22Rv1 (cell line): ENCODE measurements at regions not wholly inside any gene's neighbourhood (a gene's known extent, or its start where the extent isn't known, plus 50 kb on each side); places are given as distances from the start of the nearest gene placed in this dataset.

ENCODE experiments used
- H3K27ac ChIP-seq: fragments of 450-650 bp; 2 replicates; pipeline ENCODE4 v1.5.1; 2017
- CTCF ChIP-seq: fragments of 450-650 bp; IDR thresholded peaks from 2 replicates; pipeline ENCODE4 v1.5.1; 2017; ENCODE audit warnings: mild to moderate bottlenecking
- ZFX ChIP-seq: fragments of 450-650 bp; IDR thresholded peaks from 2 replicates; pipeline ENCODE4 v1.6.1; 2017; ENCODE audit warnings: antibody characterized with exemption, borderline replicate concordance

DNA sequence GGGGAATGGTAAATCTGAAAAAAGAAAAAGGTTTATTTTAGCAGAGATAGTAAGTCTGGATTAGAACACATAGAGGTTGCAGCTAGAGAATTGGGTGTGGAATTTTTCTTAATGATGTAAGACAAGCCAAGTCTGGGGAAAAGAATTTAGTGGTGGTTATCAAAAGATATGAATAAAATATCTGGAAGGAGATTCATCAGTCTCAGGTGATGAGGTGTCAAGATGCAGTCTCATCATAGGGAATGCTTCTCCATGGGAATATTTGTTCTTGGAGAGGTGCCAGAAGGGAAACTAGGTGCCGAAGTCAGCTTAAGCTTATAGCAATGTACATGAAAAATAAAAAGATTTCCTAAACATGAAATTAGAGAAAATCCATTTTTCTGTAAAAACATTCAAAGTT lies 504.1 kb upstream of the NR3C2 start:
- no peak overlapping the region for H3K27ac ChIP-seq
- TF ChIP-seq ZFX = no peak
- TF ChIP-seq CTCF = no peak

DNA sequence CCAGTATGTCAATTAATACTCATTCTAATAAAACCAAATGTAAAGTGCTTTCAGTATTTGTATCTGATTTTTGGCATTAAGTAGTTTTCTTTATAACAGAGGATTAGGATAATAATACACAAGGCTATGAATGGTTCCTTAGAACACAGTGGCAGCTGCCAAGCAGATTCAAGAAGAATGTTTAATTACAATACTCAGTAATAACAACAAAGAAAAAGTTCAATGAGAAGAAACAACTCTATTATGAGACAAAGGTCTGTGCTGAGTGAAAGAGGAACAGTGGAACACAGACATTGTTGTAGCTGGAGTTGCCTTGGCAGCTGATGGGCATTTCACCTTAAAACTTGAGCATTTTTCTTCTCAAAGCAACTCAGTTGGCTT lies 502.6 kb upstream of the NR3C2 start:
- no peak overlapping the region for H3K27ac ChIP-seq
- TF ChIP-seq ZFX (no peak), CTCF (no peak)

DNA sequence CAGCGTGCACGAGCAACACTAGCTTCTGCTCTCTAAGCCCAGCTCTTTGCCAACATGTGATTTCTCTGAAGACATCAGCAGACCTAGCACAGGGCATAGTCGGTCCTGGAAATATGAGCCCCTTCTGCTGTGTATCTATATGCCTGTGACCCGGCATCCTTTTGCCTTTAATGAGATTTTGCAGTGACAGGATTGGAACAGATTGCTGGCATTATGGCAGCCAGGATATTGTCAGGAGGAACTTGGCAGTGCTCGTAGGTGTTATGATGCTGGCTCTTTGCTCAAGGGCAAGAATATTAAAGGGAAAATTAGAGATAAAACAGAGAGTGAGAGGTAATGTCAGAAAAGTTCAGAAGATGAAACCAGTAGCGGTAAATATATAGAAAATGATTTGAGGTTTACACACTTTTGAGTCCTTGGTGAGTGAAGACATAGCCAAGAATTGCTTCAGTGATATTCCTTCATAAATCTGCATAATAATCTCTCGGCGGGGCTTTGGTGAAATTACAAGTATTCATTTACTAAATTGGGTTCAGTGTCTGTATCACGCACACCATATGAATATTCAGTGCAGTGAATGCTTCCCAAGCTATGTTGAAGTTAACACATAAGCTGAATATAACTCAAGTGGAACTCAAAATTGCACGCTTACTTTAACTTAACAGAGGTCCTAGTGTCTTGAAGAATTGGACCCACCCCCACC lies 502.1 kb upstream of the NR3C2 start:
- no peak overlapping the region for H3K27ac ChIP-seq
- TF ChIP-seq CTCF (no peak), ZFX (no peak)

- H3K27ac ChIP-seq = no peak overlapping the region
- TF ChIP-seq CTCF = no peak
- no peak for TF ChIP-seq ZFX
Observed at GRCh38 chr4:148934926-148935578, 492.8 kb upstream of the NR3C2 start.

DNA sequence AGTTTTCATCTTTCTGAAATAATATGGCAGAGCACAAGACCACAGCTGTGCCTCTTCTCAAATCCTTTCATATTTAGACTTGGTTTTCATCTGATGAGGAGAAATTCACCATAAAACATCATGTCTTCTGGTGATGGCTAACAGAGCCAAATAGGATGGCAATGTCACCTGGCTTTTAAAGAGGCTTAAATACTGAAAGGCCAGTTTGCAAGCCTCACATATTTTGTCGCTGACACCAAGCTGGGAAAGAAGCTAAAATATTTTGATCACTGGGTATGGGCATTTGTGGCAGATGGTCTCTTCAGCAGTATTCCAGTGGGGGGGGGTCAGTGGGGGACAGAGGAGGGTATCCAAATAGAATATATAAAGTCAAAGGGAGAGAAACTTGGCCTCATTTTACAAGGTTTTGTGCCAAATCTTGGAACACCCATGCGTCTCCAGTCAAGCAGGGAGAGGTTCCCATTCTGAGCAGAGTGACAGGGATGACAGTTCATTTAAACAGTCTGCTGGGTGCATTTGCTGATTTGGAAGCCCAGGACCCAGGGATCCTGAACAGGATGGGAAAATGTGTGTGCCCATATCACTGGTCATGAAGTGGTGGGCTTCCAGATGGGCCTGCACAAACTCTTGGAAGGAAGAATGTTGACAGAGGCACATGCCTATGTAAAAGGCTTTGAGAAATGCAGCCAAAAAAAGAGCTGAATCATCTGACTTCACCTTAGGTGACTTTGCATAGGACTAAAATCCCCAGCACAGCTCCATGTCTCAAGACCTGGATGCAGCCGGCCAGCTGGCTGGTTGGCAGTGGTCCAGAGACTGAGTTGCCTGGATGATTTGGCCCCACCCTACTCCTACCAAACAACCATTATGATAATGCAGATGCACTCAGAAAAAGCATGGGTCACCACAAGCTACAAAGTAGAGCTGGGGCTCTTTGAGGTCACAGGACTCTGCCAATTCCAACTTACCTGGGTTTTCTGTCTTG lies 484.4 kb upstream of the NR3C2 start:
- no peak for TF ChIP-seq ZFX
- TF ChIP-seq CTCF = no peak
- no peak overlapping the region for H3K27ac ChIP-seq

DNA sequence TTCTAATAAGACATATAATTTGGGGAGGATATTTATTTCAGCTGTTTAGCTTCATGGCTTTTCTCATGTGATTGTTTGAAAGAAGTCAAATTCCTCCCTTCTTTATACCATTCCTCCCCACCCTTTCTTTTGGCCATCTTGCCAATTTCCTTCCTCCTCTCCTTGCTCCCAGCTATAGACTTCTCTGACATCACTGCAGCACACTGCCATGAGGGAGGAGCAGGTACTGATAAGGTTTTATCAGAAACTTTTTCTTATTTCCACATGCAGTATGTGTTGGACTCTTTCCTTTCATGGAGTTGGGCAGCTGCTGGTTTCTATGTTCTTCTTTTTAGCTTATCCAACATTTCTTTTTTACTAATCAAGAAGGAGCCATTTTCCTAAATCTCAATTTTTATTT lies 481.7 kb upstream of the NR3C2 start:
- TF ChIP-seq ZFX (no peak), CTCF (no peak)
- no peak overlapping the region for H3K27ac ChIP-seq
